CD4-positive, alpha-beta T cell (primary cell): ENCODE measurements at regions not wholly inside any gene's neighbourhood (a gene's known extent, or its start where the extent isn't known, plus 50 kb on each side); places are given as distances from the start of the nearest gene placed in this dataset.

ENCODE experiments used
- ATAC-seq: fragments of 200-7000 bp; cut with Tn5 transposase; one replicate; pipeline ENCODE4 v1.10.0; 2022; ENCODE audit warnings: mild to moderate bottlenecking; ENCODE audit not compliant: poor library complexity
- CTCF ChIA-PET: fragments of 350-600 bp; sonication (Branson Sonifier 250); formaldehyde crosslinking; loops from one replicate; lab custom pipeline; 2021; ENCODE audit warnings: antibody characterized with exemption, inconsistent platforms; lab: Charles Lee
- POLR2A ChIA-PET: fragments of 350-600 bp; sonication (Branson Sonifier 250); formaldehyde crosslinking; loops from one replicate; lab custom pipeline; 2021; ENCODE audit warnings: antibody characterized with exemption, inconsistent platforms; lab: Charles Lee
- DNase-seq, 14 experiments: peaks; one replicate each; pipeline ENCODE4 v3.0.0-alpha.2; 2013 to 2020; ENCODE audit warnings: mixed read lengths in 2 of 14
- H3K27ac ChIP-seq, 2 donors: one replicate each; pipeline versions ENCODE4 v1.5.1 to v1.7.0; 2013; ENCODE audit warnings: low read length in 2 of 2, low read depth in 1 of 2, mild to moderate bottlenecking in 1 of 2
- H3K27me3 ChIP-seq, 2 experiments: 1 replicate in 1 of 2; 2 replicates in 1 of 2; pipeline versions ENCODE4 v1.6.1 to v1.7.0; 2013; ENCODE audit warnings: low read length in 2 of 2, control low read depth in 1 of 2, mild to moderate bottlenecking in 1 of 2, moderate library complexity in 1 of 2; ENCODE audit not compliant: insufficient read depth in 2 of 2, control insufficient read depth in 1 of 2
- H3K36me3 ChIP-seq: one replicate; pipeline ENCODE4 v1.6.1; 2013; ENCODE audit warnings: low read length, control low read depth; ENCODE audit not compliant: insufficient read depth
- H3K4me1 ChIP-seq: one replicate; pipeline ENCODE4 v1.6.1; 2013; ENCODE audit warnings: low read length, control low read depth; ENCODE audit not compliant: insufficient read depth
- H3K4me3 ChIP-seq: one replicate; pipeline ENCODE4 v1.5.1; 2013; ENCODE audit warnings: mild to moderate bottlenecking, low read length, moderate library complexity
- H3K9me3 ChIP-seq, 2 experiments: 1 replicate in 1 of 2; 2 replicates in 1 of 2; pipeline versions ENCODE4 v1.6.1 to v1.7.0; 2013; ENCODE audit warnings: low read length in 2 of 2, mild to moderate bottlenecking in 2 of 2, control low read depth in 1 of 2, moderate library complexity in 1 of 2; ENCODE audit not compliant: control insufficient read depth in 1 of 2, insufficient read depth in 1 of 2
- H3K27ac Mint-ChIP-seq: one replicate; pipeline ENCODE4 v1.8.0; 2020; ENCODE audit warnings: mixed read lengths
- H3K27me3 Mint-ChIP-seq: one replicate; pipeline ENCODE4 v1.8.0; 2021; ENCODE audit warnings: mixed read lengths
- H3K36me3 Mint-ChIP-seq: one replicate; pipeline ENCODE4 v1.8.0; 2021; ENCODE audit warnings: low read depth, mixed read lengths
- H3K4me1 Mint-ChIP-seq: one replicate; pipeline ENCODE4 v1.8.0; 2021; ENCODE audit warnings: low read depth, mixed read lengths
- H3K4me3 Mint-ChIP-seq: one replicate; pipeline ENCODE4 v1.8.0; 2020; ENCODE audit warnings: mild to moderate bottlenecking, mixed read lengths
- H3K9me3 Mint-ChIP-seq: one replicate; pipeline ENCODE4 v1.8.0; 2020; ENCODE audit warnings: mixed read lengths
- CTCF ChIP-seq: fragments of 200-600 bp; IDR thresholded peaks from one replicate; pipeline ENCODE4 v1.8.0; 2022; ENCODE audit warnings: antibody characterized with exemption, mild to moderate bottlenecking
- intact Hi-C, 2 experiments: fragments of 100-400 bp; cut with DNase I in 1 of 2; cut with micrococcal nuclease in 1 of 2; formaldehyde crosslinking; loops; one replicate each; pipeline versions ENCODE4 v1.15.1 to v1.9.0; 2023 to 2025; cut with DNase I, micrococcal nuclease

- Mint-ChIP-seq H3K4me1 (no peaks in the 10 kb centered on the region), H3K4me3 (no peak overlapping the region), H3K36me3 (no peaks in the 10 kb centered on the region), H3K27ac (no peak overlapping the region), H3K27me3 (no peaks in the 10 kb centered on the region), H3K9me3 (no peaks in the 10 kb centered on the region)
- intact Hi-C loops, result loop anchor here in 1 of 2 experiments (5.0 kb wide), 1 partner anchor 1534 kb away; no protein-coding TSS in a partner anchor
- H3K4me3 ChIP-seq, result no peak overlapping the region
- no peak for ATAC-seq
- TF ChIP-seq CTCF, result no peak
- H3K27ac ChIP-seq, result no peak overlapping the region
- peaks cover 0 to 9% of the 10 kb centered on the region in 2 experiments for H3K9me3 ChIP-seq
- POLR2A ChIA-PET, result no interaction called here
- no peaks in the 10 kb centered on the region for H3K4me1 ChIP-seq
- no peaks in the 10 kb centered on the region for H3K36me3 ChIP-seq
- no peaks in the 10 kb centered on the region for H3K27me3 ChIP-seq
- no peak for DNase-seq
- CTCF ChIA-PET, result no interaction called here
Observed at GRCh38 chr15:29471306-29471705, 201.7 kb upstream of the NSMCE3 start.

- no peak for ATAC-seq
- POLR2A ChIA-PET, result no interaction called here
- peaks cover 0 to 9% of the 10 kb centered on the region in 2 experiments for H3K9me3 ChIP-seq
Observed at GRCh38 chr15:29470794-29471193, 201.2 kb upstream of the NSMCE3 start.

GRCh38 chr15:29470311-29470710 lies 200.7 kb upstream of the NSMCE3 start:
- no peaks in the 10 kb centered on the region for H3K4me1 Mint-ChIP-seq
- H3K9me3 Mint-ChIP-seq, result no peaks in the 10 kb centered on the region
- no peak for DNase-seq
- ATAC-seq, result no peak
- H3K27ac ChIP-seq, result no peak overlapping the region
- no peak overlapping the region for H3K4me3 ChIP-seq
- no peaks in the 10 kb centered on the region for H3K36me3 ChIP-seq
- no peaks in the 10 kb centered on the region for H3K27me3 Mint-ChIP-seq
- no peaks in the 10 kb centered on the region for H3K4me1 ChIP-seq
- CTCF ChIA-PET, result no interaction called here
- peaks cover 0 to 9% of the 10 kb centered on the region in 2 experiments for H3K9me3 ChIP-seq
- no peak overlapping the region for H3K27ac Mint-ChIP-seq
- POLR2A ChIA-PET, result no interaction called here
- intact Hi-C loops, result loop anchor here in 1 of 2 experiments (5.0 kb wide), 1 partner anchor 1533 kb away; no protein-coding TSS in a partner anchor
- H3K4me3 Mint-ChIP-seq, result no peak overlapping the region
- no peak for TF ChIP-seq CTCF
- H3K36me3 Mint-ChIP-seq, result no peaks in the 10 kb centered on the region
- H3K27me3 ChIP-seq, result no peaks in the 10 kb centered on the region

More at GRCh38 chr15:29470794-29471193, 201.2 kb upstream of the NSMCE3 start:
- Mint-ChIP-seq H3K27ac (no peak overlapping the region), H3K4me3 (no peak overlapping the region), H3K36me3 (no peaks in the 10 kb centered on the region), H3K4me1 (no peaks in the 10 kb centered on the region), H3K9me3 (no peaks in the 10 kb centered on the region), H3K27me3 (no peaks in the 10 kb centered on the region)
- Histone ChIP-seq H3K27ac (no peak overlapping the region), H3K4me1 (no peaks in the 10 kb centered on the region), H3K27me3 (no peaks in the 10 kb centered on the region), H3K4me3 (no peak overlapping the region), H3K36me3 (no peaks in the 10 kb centered on the region)
- no peak for TF ChIP-seq CTCF
- no peak for DNase-seq
- intact Hi-C loops, result loop anchor here in 1 of 2 experiments (5.0 kb wide), 1 partner anchor 1533 kb away; no protein-coding TSS in a partner anchor
- CTCF ChIA-PET, result no interaction called here
